Astrocyte of the spinal cord (primary cell): ENCODE measurements at regions not wholly inside any gene's neighbourhood (a gene's known extent, or its start where the extent isn't known, plus 50 kb on each side); places are given as distances from the start of the nearest gene placed in this dataset.
A peak's percentile ranks its signal among the peaks of the same experiment; 100 is the strongest.

ENCODE experiments used
- DNase-seq: peaks from one replicate; pipeline ENCODE4 v3.0.0; 2011; ENCODE audit warnings: low read depth, low spot score
- H3K4me3 ChIP-seq: 2 replicates; pipeline ENCODE4 v1.5.1; 2011; ENCODE audit warnings: low read depth, mild to moderate bottlenecking, low read length, moderate library complexity
- CTCF ChIP-seq: IDR thresholded peaks from 2 replicates; pipeline ENCODE4 v1.5.1; 2012; ENCODE audit warnings: low read depth, mild to moderate bottlenecking, low read length, inconsistent platforms
- in situ Hi-C: cut with HindIII; loops from 2 replicates; pipeline ENCODE4 v1.10.0; 2017; ENCODE audit warnings: low sequenced_read_pairs

DNA sequence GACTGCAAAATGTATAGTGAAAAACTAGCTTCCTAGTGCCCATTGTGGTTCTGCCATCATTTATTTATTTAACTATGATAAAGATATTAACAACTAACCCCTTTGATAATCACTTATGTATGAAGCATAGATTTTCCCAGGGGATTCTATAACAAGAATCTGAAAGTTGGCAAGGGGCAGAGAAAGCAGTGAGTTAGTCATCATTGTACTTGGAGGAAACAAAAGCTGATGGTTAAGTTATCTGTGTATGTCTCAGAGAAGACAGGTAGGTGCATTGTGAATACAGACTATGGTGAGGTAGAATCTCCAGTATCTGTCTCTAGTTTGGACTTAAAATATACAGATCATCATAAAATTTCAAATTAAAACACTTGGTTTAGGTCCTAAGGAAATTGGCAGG lies 2159.1 kb upstream of the CELF4 start:
- in situ Hi-C loops: no loop called here
- no peak for TF ChIP-seq CTCF
- DNase-seq: peak; percentile 30
- H3K4me3 ChIP-seq: no peak overlapping the region

DNA sequence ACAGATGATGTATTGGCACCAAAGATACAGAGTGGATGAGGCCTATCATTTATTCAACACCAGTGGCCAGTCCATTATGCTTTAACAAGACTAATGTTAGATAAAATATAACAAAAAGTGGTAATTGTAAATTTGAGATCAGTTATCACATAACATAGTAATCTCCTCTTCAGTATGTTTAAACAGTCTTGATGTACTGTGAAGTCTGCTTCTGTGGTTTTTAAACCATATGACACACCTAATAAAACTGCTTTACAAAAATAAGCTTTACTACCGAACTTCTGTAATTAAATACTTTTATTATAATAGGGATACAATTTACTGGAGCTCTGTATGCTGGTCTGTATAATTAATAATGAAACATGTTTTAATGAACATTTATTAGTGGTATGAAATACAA lies 2156.1 kb upstream of the CELF4 start:
- peak; percentile 42 for DNase-seq
- TF ChIP-seq CTCF: no peak
- in situ Hi-C loops: no loop called here
- H3K4me3 ChIP-seq: no peak overlapping the region

DNA sequence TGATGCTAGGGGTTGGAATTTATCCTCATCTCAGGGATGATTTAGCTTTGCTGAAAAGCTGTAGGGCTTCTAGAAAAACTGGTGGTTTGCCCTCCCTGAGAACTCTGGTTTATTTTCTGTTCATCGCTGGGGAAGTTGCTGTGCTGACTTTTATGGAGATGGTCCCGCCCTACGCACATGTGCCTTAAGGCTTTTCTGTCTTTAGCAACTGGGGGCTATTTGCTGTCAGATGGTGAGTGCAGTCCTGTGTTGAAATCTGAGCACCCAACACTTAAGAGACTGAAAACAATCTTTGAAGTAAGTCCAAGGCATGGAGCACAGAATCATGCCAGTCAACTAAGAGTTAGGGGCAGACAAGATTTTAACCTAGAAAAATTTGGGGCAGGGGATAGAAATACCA lies 2148.4 kb upstream of the CELF4 start:
- no peak overlapping the region for H3K4me3 ChIP-seq
- no peak for TF ChIP-seq CTCF
- in situ Hi-C loops: no loop called here
- DNase-seq: no peak

- no peak for DNase-seq
- in situ Hi-C loops: no loop called here
- no peak overlapping the region for H3K4me3 ChIP-seq
- no peak for TF ChIP-seq CTCF
These were observed 2146.1 kb upstream of the CELF4 start for GRCh38 chr18:39711701-39712100.

DNA sequence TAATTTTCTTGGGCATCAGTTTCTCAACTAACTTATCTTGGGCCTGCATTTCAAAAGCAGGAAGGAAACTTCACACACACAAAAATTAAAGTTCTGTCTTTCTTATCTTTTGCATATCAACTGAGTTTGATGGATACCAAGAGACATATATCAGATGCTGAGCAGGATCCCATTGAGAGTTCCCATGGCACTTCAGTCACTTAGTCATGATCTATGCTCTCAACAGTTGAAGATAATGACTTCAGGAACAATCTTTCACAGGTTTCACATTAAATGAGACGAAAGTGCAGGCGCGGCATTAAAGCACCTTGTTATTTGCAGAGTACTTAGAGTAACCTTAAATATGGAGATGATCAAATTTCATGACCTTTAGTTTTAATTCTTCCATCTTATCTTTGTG lies 2139.8 kb upstream of the CELF4 start:
- no peak for DNase-seq
- in situ Hi-C loops: no loop called here
- H3K4me3 ChIP-seq: no peak overlapping the region
- no peak for TF ChIP-seq CTCF

- no peak for DNase-seq
- in situ Hi-C loops: no loop called here
- no peak for TF ChIP-seq CTCF
- H3K4me3 ChIP-seq: no peak overlapping the region
These were observed 2137.3 kb upstream of the CELF4 start for GRCh38 chr18:39702888-39703287.

DNA sequence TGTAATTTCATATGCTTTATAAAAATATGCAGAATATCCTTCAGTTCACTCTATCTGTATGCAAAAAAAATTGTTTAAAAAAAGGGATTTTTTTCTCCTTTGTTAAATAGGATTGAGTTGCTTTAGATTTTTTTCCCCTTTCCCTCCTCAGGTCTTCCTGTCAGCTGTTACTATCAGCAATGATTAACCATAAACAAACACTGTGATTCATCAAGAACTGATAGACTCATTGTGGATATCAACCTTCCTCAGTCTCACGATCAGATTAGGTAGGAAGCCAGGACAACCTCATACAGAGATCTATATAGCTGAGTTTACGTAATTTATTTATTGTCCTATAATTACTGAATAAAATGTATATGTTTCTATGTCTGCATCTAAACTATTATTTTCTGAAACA lies 2136.2 kb upstream of the CELF4 start:
- no peak for TF ChIP-seq CTCF
- no peak overlapping the region for H3K4me3 ChIP-seq
- peak; percentile 18 for DNase-seq
- in situ Hi-C loops: no loop called here
